ENCODE measurements at regions not wholly inside any gene's neighbourhood (a gene's known extent, or its start where the extent isn't known, plus 50 kb on each side); places are given as distances from the start of the nearest gene placed in this dataset.

GRCh38 chr17:71682174-71682494 lies 438.7 kb upstream of the SOX9 start:
- no peak for DNase-seq

GRCh38 chr17:71689782-71690181 lies 431.0 kb upstream of the SOX9 start:
- no peak for DNase-seq

GRCh38 chr17:71699907-71700306 lies 420.9 kb upstream of the SOX9 start:
- no peak for DNase-seq

GRCh38 chr17:71703701-71704100 lies 417.1 kb upstream of the SOX9 start:
- DNase-seq, result no peak

GRCh38 chr17:71709271-71709890 lies 411.4 kb upstream of the SOX9 start:
- no peak for DNase-seq

GRCh38 chr17:71709946-71710345 lies 410.9 kb upstream of the SOX9 start:
- no peak for DNase-seq

GRCh38 chr17:71710816-71711215 lies 410.0 kb upstream of the SOX9 start:
- DNase-seq, result no peak

GRCh38 chr17:71713846-71714245 lies 407.0 kb upstream of the SOX9 start:
- DNase-seq, result no peak

- DNase-seq, result no peak
These were observed 396.5 kb upstream of the SOX9 start for GRCh38 chr17:71724339-71724738.

- DNase-seq, result no peak
These were observed 395.0 kb upstream of the SOX9 start for GRCh38 chr17:71725811-71726210.

GRCh38 chr17:71726341-71726740 lies 394.5 kb upstream of the SOX9 start:
- DNase-seq, result no peak

GRCh38 chr17:71727292-71727691 lies 393.5 kb upstream of the SOX9 start:
- DNase-seq, result no peak

- DNase-seq, result no peak
These were observed 393.1 kb upstream of the SOX9 start for GRCh38 chr17:71727723-71728122.

GRCh38 chr17:71730871-71731270 lies 389.9 kb upstream of the SOX9 start:
- no peak for DNase-seq

- DNase-seq, result no peak
These were observed 384.9 kb upstream of the SOX9 start for GRCh38 chr17:71735893-71736292.

GRCh38 chr17:71740866-71741265 lies 380.0 kb upstream of the SOX9 start:
- no peak for DNase-seq

- no peak for DNase-seq
These were observed 379.0 kb upstream of the SOX9 start for GRCh38 chr17:71741836-71742235.

GRCh38 chr17:71748872-71749271 lies 371.9 kb upstream of the SOX9 start:
- DNase-seq, result no peak

- DNase-seq, result no peak
These were observed 367.8 kb upstream of the SOX9 start for GRCh38 chr17:71753070-71753469.

GRCh38 chr17:71757156-71757555 lies 363.7 kb upstream of the SOX9 start:
- no peak for DNase-seq

- DNase-seq, result no peak
These were observed 362.9 kb upstream of the SOX9 start for GRCh38 chr17:71757956-71758355.

GRCh38 chr17:71759422-71760060 lies 361.3 kb upstream of the SOX9 start:
- no peak for DNase-seq

- no peak for DNase-seq
These were observed 360.6 kb upstream of the SOX9 start for GRCh38 chr17:71760062-71760720.

GRCh38 chr17:71762526-71762925 lies 358.3 kb upstream of the SOX9 start:
- DNase-seq, result no peak

GRCh38 chr17:71764505-71764904 lies 356.3 kb upstream of the SOX9 start:
- no peak for DNase-seq
